Panc1 (cell line): ENCODE measurements at regions not wholly inside any gene's neighbourhood (a gene's known extent, or its start where the extent isn't known, plus 50 kb on each side); places are given as distances from the start of the nearest gene placed in this dataset.

ENCODE experiments used
- ATAC-seq: fragments of 200-7000 bp; cut with Tn5 transposase; 2 replicates; pipeline ENCODE4 v1.9.1; 2020; ENCODE audit warnings: mild to moderate bottlenecking, moderate library complexity
- BruUV-seq: library from RNA; stranded (reverse); fragments of 400-500 nt; replicated peaks from 2 replicates; lab custom pipeline; 2021; lab: Mats Ljungman, UMichigan
- CTCF ChIA-PET: fragments of 300-600 bp; sonication (Branson Sonifier 250); formaldehyde crosslinking; loops from one replicate; lab custom pipeline; 2022; ENCODE audit warnings: antibody characterized with exemption; lab: Charles Lee
- POLR2A ChIA-PET: fragments of 300-600 bp; sonication (Branson Sonifier 250); formaldehyde crosslinking; loops from one replicate; lab custom pipeline; 2022; ENCODE audit warnings: antibody characterized with exemption; lab: Charles Lee
- DNase-seq: peaks from one replicate; pipeline ENCODE4 v3.0.0-alpha.2; 2010; ENCODE audit warnings: low read depth, low spot score
- H3K27ac ChIP-seq: 2 replicates; pipeline ENCODE4 v1.5.1; 2011; ENCODE audit warnings: mild to moderate bottlenecking, low read length, inconsistent platforms
- H3K27me3 ChIP-seq: fragments of 200-500 bp; sonication (Bioruptor generic); 2 replicates; pipeline ENCODE4 v1.6.0; 2014; ENCODE audit warnings: low read length, inconsistent platforms; ENCODE audit not compliant: control insufficient read depth, insufficient read depth
- H3K36me3 ChIP-seq: fragments of 200-500 bp; sonication (Bioruptor generic); 2 replicates; pipeline ENCODE4 v1.5.1; 2014; ENCODE audit warnings: inconsistent platforms, mild to moderate bottlenecking, low read length, moderate library complexity; ENCODE audit not compliant: control insufficient read depth, insufficient read depth
- H3K4me1 ChIP-seq: 2 replicates; pipeline ENCODE4 v1.5.1; 2011; ENCODE audit warnings: inconsistent platforms, mild to moderate bottlenecking, low read length, moderate library complexity; ENCODE audit not compliant: control insufficient read depth, insufficient read depth
- H3K4me3 ChIP-seq, 2 experiments: 2 replicates each; pipeline ENCODE4 v1.5.1; 2011 to 2012; ENCODE audit warnings: low read depth in 2 of 2, low read length in 2 of 2, mild to moderate bottlenecking in 2 of 2, inconsistent platforms in 1 of 2, moderate library complexity in 1 of 2
- H3K9me3 ChIP-seq: fragments of 200-500 bp; sonication (Bioruptor generic); 2 replicates; pipeline ENCODE4 v1.5.1; 2014; ENCODE audit warnings: low read depth, mild to moderate bottlenecking, inconsistent platforms, low read length, moderate library complexity; ENCODE audit not compliant: control insufficient read depth, insufficient read depth
- POLR2AphosphoS5 ChIP-seq: IDR thresholded peaks from 2 replicates; pipeline ENCODE4 v1.6.1; 2012; ENCODE audit warnings: mild to moderate bottlenecking, low read depth, low read length, moderate library complexity
- SIN3A ChIP-seq: IDR thresholded peaks from 2 replicates; pipeline ENCODE4 v1.6.1; 2012; ENCODE audit warnings: low read depth, mild to moderate bottlenecking, low read length, moderate library complexity, borderline replicate concordance; ENCODE audit not compliant: insufficient read depth
- TCF7L2 ChIP-seq: IDR thresholded peaks from 2 replicates; pipeline ENCODE4 v1.6.1; 2011; ENCODE audit warnings: mild to moderate bottlenecking, low read depth, low read length, inconsistent platforms
- in situ Hi-C: cut with HindIII; loops from 2 replicates; pipeline ENCODE4 v1.10.0; 2016; ENCODE audit warnings: low sequenced_read_pairs, low pct_unique_long_range_greater_than_20kb
- intact Hi-C: fragments of 100-400 bp; cut with micrococcal nuclease; formaldehyde crosslinking; loops from one replicate; pipeline ENCODE4 v1.10.0; 2022; ENCODE audit not compliant: unreplicated experiment
- TF ChIP-seq, protein P1 (sequence below): fragments of 450-650 bp; IDR thresholded peaks from 2 replicates; pipeline ENCODE4 v1.5.1; 2017; ENCODE audit warnings: mild to moderate bottlenecking
- TF ChIP-seq, protein P2 (sequence below), 2 experiments: IDR thresholded peaks; 2 replicates each; pipeline ENCODE4 v1.6.1; 2011 to 2012; ENCODE audit warnings: low read depth in 2 of 2, control low read depth in 1 of 2, low read length in 1 of 2, mild to moderate bottlenecking in 1 of 2, moderate library complexity in 1 of 2; ENCODE audit not compliant: insufficient read depth in 1 of 2

DNA sequence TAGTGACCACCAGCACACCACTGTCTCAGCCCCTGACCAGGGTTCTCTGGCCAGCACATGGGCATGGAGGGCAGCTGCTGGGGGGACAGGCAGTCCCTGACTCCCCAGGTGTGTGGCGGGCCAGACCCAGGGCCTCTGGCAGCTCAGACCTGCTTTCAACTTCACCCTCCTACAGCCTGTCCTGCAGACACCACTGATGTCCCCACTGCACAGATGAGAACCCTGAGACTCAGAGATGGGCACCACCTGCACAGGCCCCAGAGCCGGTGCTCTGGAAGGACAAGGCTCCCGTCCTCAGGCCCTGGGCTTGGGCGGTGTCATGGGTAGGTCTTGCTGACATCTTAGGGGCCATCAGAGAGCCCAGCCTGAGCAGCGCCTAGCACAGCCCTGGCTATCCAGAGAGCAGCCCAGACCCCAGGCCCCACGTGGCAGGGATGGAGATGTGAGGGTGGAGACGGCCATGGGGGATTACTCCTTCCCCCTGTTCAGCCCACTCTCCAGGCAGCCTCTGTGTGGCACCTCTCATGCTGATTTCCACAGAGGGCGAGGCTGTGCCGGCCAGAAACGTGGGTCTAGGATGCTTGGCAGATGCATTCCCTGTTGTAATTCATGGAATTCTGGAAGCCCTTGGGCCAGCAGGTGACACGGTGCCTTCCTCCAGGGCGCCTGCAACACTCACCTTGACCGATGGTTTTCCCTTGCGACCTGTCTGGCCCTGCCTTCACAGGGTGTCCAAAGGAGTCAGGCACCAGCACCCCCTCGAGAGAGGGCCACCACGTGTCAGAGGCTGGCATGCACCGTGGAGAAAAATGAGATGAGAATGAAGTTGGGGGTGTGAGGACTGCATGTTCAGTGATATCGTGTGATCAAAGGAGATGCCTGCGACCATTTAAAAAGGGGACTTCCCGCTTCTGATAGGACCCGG is 61.2 kb upstream of the GLI2 start:
- intact Hi-C loops: loop anchor here (5.0 to 10.0 kb wide), 2 partner anchors 152 to 360 kb away; no protein-coding TSS in a partner anchor
- CTCF ChIA-PET: interaction anchor here (0.9 to 1.4 kb wide), 2 partner anchors 88 to 331 kb away, joined by 3 to 4 read pairs; no protein-coding TSS in a partner anchor
- POLR2A ChIA-PET: no interaction called here
- no peak for ATAC-seq
- no peaks in the 10 kb centered on the region for H3K4me1 ChIP-seq
- no peaks in the 10 kb centered on the region for H3K9me3 ChIP-seq
- H3K27me3 ChIP-seq: peaks cover 5% of the 10 kb centered on the region
- TF ChIP-seq, protein P1, sequence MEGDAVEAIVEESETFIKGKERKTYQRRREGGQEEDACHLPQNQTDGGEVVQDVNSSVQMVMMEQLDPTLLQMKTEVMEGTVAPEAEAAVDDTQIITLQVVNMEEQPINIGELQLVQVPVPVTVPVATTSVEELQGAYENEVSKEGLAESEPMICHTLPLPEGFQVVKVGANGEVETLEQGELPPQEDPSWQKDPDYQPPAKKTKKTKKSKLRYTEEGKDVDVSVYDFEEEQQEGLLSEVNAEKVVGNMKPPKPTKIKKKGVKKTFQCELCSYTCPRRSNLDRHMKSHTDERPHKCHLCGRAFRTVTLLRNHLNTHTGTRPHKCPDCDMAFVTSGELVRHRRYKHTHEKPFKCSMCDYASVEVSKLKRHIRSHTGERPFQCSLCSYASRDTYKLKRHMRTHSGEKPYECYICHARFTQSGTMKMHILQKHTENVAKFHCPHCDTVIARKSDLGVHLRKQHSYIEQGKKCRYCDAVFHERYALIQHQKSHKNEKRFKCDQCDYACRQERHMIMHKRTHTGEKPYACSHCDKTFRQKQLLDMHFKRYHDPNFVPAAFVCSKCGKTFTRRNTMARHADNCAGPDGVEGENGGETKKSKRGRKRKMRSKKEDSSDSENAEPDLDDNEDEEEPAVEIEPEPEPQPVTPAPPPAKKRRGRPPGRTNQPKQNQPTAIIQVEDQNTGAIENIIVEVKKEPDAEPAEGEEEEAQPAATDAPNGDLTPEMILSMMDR: no peak
- TF ChIP-seq TCF7L2 (no peak), SIN3A (no peak), POLR2AphosphoS5 (no peak)
- TF ChIP-seq, protein P2, sequence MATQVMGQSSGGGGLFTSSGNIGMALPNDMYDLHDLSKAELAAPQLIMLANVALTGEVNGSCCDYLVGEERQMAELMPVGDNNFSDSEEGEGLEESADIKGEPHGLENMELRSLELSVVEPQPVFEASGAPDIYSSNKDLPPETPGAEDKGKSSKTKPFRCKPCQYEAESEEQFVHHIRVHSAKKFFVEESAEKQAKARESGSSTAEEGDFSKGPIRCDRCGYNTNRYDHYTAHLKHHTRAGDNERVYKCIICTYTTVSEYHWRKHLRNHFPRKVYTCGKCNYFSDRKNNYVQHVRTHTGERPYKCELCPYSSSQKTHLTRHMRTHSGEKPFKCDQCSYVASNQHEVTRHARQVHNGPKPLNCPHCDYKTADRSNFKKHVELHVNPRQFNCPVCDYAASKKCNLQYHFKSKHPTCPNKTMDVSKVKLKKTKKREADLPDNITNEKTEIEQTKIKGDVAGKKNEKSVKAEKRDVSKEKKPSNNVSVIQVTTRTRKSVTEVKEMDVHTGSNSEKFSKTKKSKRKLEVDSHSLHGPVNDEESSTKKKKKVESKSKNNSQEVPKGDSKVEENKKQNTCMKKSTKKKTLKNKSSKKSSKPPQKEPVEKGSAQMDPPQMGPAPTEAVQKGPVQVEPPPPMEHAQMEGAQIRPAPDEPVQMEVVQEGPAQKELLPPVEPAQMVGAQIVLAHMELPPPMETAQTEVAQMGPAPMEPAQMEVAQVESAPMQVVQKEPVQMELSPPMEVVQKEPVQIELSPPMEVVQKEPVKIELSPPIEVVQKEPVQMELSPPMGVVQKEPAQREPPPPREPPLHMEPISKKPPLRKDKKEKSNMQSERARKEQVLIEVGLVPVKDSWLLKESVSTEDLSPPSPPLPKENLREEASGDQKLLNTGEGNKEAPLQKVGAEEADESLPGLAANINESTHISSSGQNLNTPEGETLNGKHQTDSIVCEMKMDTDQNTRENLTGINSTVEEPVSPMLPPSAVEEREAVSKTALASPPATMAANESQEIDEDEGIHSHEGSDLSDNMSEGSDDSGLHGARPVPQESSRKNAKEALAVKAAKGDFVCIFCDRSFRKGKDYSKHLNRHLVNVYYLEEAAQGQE (IDR thresholded peaks at IDR 0.05; ENCODE audit: insufficient read depth in 1 of 2, low read depth in 2 of 2, low read length in 1 of 2): no peak
- DNase-seq: no peak
- in situ Hi-C loops: no loop called here
- no peak overlapping the region for H3K27ac ChIP-seq
- H3K36me3 ChIP-seq: no peaks in the 10 kb centered on the region
- no peak overlapping the region for H3K4me3 ChIP-seq
- no TSS peak for BruUV-seq

DNA sequence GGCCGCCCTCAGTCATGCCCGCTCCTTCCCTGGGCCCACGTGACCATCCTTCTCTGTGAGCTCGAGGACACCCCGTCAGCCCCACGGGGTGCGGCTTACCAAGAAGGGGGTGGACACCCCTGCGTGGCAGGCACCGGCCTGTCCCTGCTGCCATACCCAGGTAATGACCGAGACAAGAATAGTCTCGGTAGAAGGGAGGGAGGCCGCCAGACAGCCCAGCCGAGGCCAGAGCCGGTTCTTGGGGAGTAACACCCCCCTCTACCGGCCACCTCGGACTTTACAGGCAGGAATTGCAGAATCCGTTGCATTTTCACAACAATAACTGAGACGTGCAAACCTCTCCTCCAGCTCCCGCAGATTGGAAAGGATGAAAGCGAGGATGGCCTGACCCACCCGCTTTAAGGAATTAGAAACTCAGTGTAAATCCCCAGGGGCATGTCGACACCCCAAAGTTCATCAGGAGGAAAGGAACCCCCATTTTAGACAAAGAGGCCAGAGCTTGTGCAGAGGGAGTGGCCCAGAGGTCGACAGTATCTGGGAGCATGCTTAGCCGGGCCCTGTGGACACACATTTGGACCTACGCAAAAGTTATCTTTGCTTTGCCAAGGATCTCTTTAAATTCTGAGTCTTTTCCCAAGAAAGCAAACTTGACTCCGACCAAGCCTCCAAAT is 60.1 kb upstream of the GLI2 start:
- ATAC-seq (peak; percentile 78), DNase-seq (no peak)
- intact Hi-C loops: loop anchor here (5.0 to 10.0 kb wide), 2 partner anchors 153 to 361 kb away; no protein-coding TSS in a partner anchor
- Histone ChIP-seq H3K4me1 (0 out of 2 replicates have a peak, but pooled peaks cover 2% of the 10 kb centered on the region), H3K27ac (no peak overlapping the region), H3K27me3 (peaks cover 5% of the 10 kb centered on the region), H3K9me3 (no peaks in the 10 kb centered on the region), H3K36me3 (no peaks in the 10 kb centered on the region), H3K4me3 (no peak overlapping the region)
- in situ Hi-C loops: no loop called here
- BruUV-seq: no TSS peak
- ChIA-PET POLR2A (no interaction called here), CTCF (interaction anchor here (0.9 kb wide), 1 partner anchor 87 kb away, joined by 4 read pairs; no protein-coding TSS in a partner anchor)
- TF ChIP-seq, protein P1: peak; percentile 88
- TF ChIP-seq SIN3A (no peak), POLR2AphosphoS5 (no peak)
